HepG2 (cell line): ENCODE measurements at regions not wholly inside any gene's neighbourhood (a gene's known extent, or its start where the extent isn't known, plus 50 kb on each side); places are given as distances from the start of the nearest gene placed in this dataset.

Experiments
- ATAC-seq: fragments of 200-7000 bp; cut with Tn5 transposase; 3 replicates; pipeline ENCODE4 v1.9.1; 2020; ENCODE audit warnings: mild to moderate bottlenecking, moderate library complexity
- BruUV-seq: library from RNA; stranded (reverse); fragments of 400-500 nt; replicated peaks from 2 replicates; lab custom pipeline; 2021; lab: Mats Ljungman, UMichigan
- CTCF ChIA-PET: fragments of 300-600 bp; formaldehyde crosslinking; extraction: SDS; loops from one replicate; lab custom pipeline; 2021; ENCODE audit warnings: low total read pairs, inconsistent platforms, low intra/inter-chr PET ratio; lab: Yijun Ruan, JAX
- POLR2A ChIA-PET: fragments of 350-600 bp; sonication (Branson Sonifier 250); formaldehyde crosslinking; loops from one replicate; lab custom pipeline; 2020; ENCODE audit warnings: antibody characterized with exemption, inconsistent platforms; lab: Yijun Ruan, JAX
- DNase-seq: peaks from one replicate; pipeline ENCODE4 v3.0.0-alpha.2; 2015; ENCODE audit warnings: low spot score
- FAIRE-seq: peaks from 3 replicates; lab custom pipeline; 2011; peaks lifted over from hg19 to GRCh38; lab: Jason Lieb, UNC
- H2AFZ ChIP-seq: one replicate; pipeline ENCODE4 v1.6.1; 2011; ENCODE audit warnings: low read length, inconsistent platforms
- H3K27ac ChIP-seq: fragments of 300-600 bp; 3 replicates; pipeline ENCODE4 v1.8.0; 2011; ENCODE audit warnings: mixed run types, mild to moderate bottlenecking, mixed read lengths, low read length, inconsistent platforms; ENCODE audit not compliant: insufficient read depth; ENCODE audit errors: extremely low read length
- H3K27me3 ChIP-seq, 2 experiments: fragments of 200-600 bp in 1 of 2; 2 replicates in 1 of 2; 3 replicates in 1 of 2; pipeline versions ENCODE4 v1.6.0 to v1.8.0; 2011; ENCODE audit warnings: low read length in 2 of 2, mild to moderate bottlenecking in 2 of 2, moderate library complexity in 2 of 2, inconsistent platforms in 1 of 2; ENCODE audit not compliant: insufficient read depth in 2 of 2, control insufficient read depth in 1 of 2
- H3K36me3 ChIP-seq, 2 experiments: fragments of 200-600 bp in 1 of 2; replicated peaks in 1 of 2; 2 replicates in 1 of 2; 3 replicates in 1 of 2; pipeline versions ENCODE4 v1.5.1 to v1.8.0; 2011; ENCODE audit warnings: low read length in 2 of 2, inconsistent platforms in 1 of 2; ENCODE audit not compliant: insufficient read depth in 2 of 2, control insufficient read depth in 1 of 2
- H3K4me1 ChIP-seq: 2 replicates; pipeline ENCODE4 v1.5.1; 2012; ENCODE audit warnings: low read length, inconsistent platforms; ENCODE audit not compliant: insufficient read depth
- H3K4me2 ChIP-seq: 2 replicates; pipeline ENCODE4 v1.6.0; 2011; ENCODE audit warnings: low read depth, low read length, inconsistent platforms
- H3K4me3 ChIP-seq, 3 experiments: fragments of 200-600 bp in 1 of 3; sonication (generic), shearing (Covaris generic) in 1 of 3; replicated peaks in 1 of 3; 2 replicates each; pipeline ENCODE4 v1.5.1; 2011 to 2016; ENCODE audit warnings: low read length in 3 of 3, inconsistent platforms in 2 of 3, low read depth in 2 of 3, mild to moderate bottlenecking in 2 of 3, control low read depth in 1 of 3, mixed read lengths in 1 of 3; ENCODE audit not compliant: insufficient read depth in 1 of 3
- H3K79me2 ChIP-seq: one replicate; pipeline ENCODE4 v1.6.1; 2011; ENCODE audit warnings: low read length, inconsistent platforms; ENCODE audit not compliant: insufficient read depth
- H3K9ac ChIP-seq: 2 replicates; pipeline ENCODE4 v1.6.0; 2011; ENCODE audit warnings: mild to moderate bottlenecking, low read depth, low read length, inconsistent platforms; ENCODE audit not compliant: insufficient read depth
- H3K9me3 ChIP-seq: 2 replicates; pipeline ENCODE4 v1.5.1; 2012; ENCODE audit warnings: mild to moderate bottlenecking, low read length
- H4K20me1 ChIP-seq: 2 replicates; pipeline ENCODE4 v1.6.0; 2011; ENCODE audit warnings: inconsistent platforms, mild to moderate bottlenecking, low read length, moderate library complexity; ENCODE audit not compliant: insufficient read depth
- CEBPZ ChIP-seq: IDR thresholded peaks from 2 replicates; pipeline ENCODE4 v1.6.1; 2012; ENCODE audit warnings: low read length, improper control_type of control experiment
- FOXM1 ChIP-seq: sonication (generic); formaldehyde crosslinking; IDR thresholded peaks from 2 replicates; pipeline ENCODE4 v1.5.0; 2020; ENCODE audit warnings: missing genetic modification reagents
- GPN1 ChIP-seq: sonication (generic); formaldehyde crosslinking; IDR thresholded peaks from 2 replicates; pipeline ENCODE4 v1.5.1; 2020; ENCODE audit warnings: missing genetic modification reagents, borderline replicate concordance
- MEIS2 ChIP-seq: sonication (generic); formaldehyde crosslinking; IDR thresholded peaks from 2 replicates; pipeline ENCODE4 v1.9.0; 2021; ENCODE audit warnings: mild to moderate bottlenecking, missing genetic modification reagents
- MXD3 ChIP-seq: IDR thresholded peaks from 2 replicates; pipeline ENCODE4 v1.6.1; 2016; ENCODE audit warnings: mild to moderate bottlenecking, missing biosample characterization, missing genetic modification reagents
- NFAT5 ChIP-seq: sonication (generic); formaldehyde crosslinking; IDR thresholded peaks from 2 replicates; pipeline ENCODE4 v1.4.0; 2020; ENCODE audit warnings: missing genetic modification reagents
- NFYC ChIP-seq: IDR thresholded peaks from 2 replicates; pipeline ENCODE4 v1.6.1; 2016; ENCODE audit warnings: missing genetic modification reagents, missing compliant biosample characterization
- PBX2 ChIP-seq: IDR thresholded peaks from 2 replicates; pipeline ENCODE4 v1.6.1; 2016; ENCODE audit warnings: control low read depth
- SP140L ChIP-seq: sonication (generic); formaldehyde crosslinking; IDR thresholded peaks from 2 replicates; pipeline ENCODE4 v1.4.0; 2020; ENCODE audit warnings: missing genetic modification reagents, borderline replicate concordance
- TEF ChIP-seq: sonication (generic); formaldehyde crosslinking; IDR thresholded peaks from 2 replicates; pipeline ENCODE4 v1.5.0; 2020; ENCODE audit warnings: missing genetic modification reagents
- ZNF761 ChIP-seq: sonication (generic); formaldehyde crosslinking; conservative IDR thresholded peaks from 2 replicates; pipeline ENCODE4 v1.4.0; 2020; ENCODE audit warnings: mild to moderate bottlenecking, missing genetic modification reagents
- ZNF784 ChIP-seq: sonication (generic); formaldehyde crosslinking; IDR thresholded peaks from 2 replicates; pipeline ENCODE4 v1.5.1; 2020; ENCODE audit warnings: missing genetic modification reagents, mild to moderate bottlenecking, borderline replicate concordance
- WGBS: methylation state at CpG from one replicate; pipeline ENCODE4 v1.1.6; 2017; ENCODE audit warnings: low lambda C conversion rate; 5-methylcytosine and 5-hydroxymethylcytosine counted together
- in situ Hi-C: cut with HindIII; loops from 2 replicates; pipeline ENCODE4 v1.10.0; 2017; ENCODE audit warnings: low pct_unique_long_range_greater_than_20kb; ENCODE audit not compliant: extremely low pct_ligation_motif_present
- intact Hi-C: fragments of 100-400 bp; cut with micrococcal nuclease; formaldehyde crosslinking; loops from one replicate; pipeline ENCODE4 v1.10.0; 2022; ENCODE audit not compliant: unreplicated experiment

- TF ChIP-seq TEF (CRISPR knock-in tag) (no peak), MXD3 (CRISPR knock-in tag) (no peak), NFYC (CRISPR knock-in tag) (no peak)
These were observed 315.3 kb upstream of the AUTS2 start (continued) for GRCh38 chr7:69282946-69283345.

- ChIA-PET POLR2A (no interaction called here), CTCF (no interaction called here)
- WGBS: 60% methylated on average over 5 of the region's 8 CpGs
- Histone ChIP-seq H3K9ac (no peak overlapping the region), H2AFZ (no peak overlapping the region), H3K9me3 (peaks cover 8% of the 10 kb centered on the region), H3K27ac (no peak overlapping the region), H3K4me3 (no peak overlapping the region), H3K4me1 (no peaks in the 10 kb centered on the region), H3K79me2 (no peaks in the 10 kb centered on the region), H4K20me1 (no peaks in the 10 kb centered on the region), H3K4me2 (no peak overlapping the region), H3K27me3 (no peaks in the 10 kb centered on the region), H3K36me3 (no peaks in the 10 kb centered on the region)
- FAIRE-seq: no peak
- intact Hi-C loops: no loop called here
- DNase-seq: no peak
- in situ Hi-C loops: no loop called here
- no peak for ATAC-seq
- no TSS peak for BruUV-seq
- TF ChIP-seq MEIS2 (CRISPR knock-in tag): no peak
- no peak for TF ChIP-seq PBX2 (CRISPR knock-in tag)
- no peak for TF ChIP-seq ZNF784 (CRISPR knock-in tag)
- TF ChIP-seq SP140L (CRISPR knock-in tag): no peak
- no peak for TF ChIP-seq ZNF761 (CRISPR knock-in tag)
- no peak for TF ChIP-seq NFAT5 (CRISPR knock-in tag)
- no peak for TF ChIP-seq GPN1 (CRISPR knock-in tag)
- TF ChIP-seq FOXM1 (CRISPR knock-in tag): no peak
- no peak for TF ChIP-seq CEBPZ
These were observed 314.9 kb upstream of the AUTS2 start for GRCh38 chr7:69283421-69283820.
